BJ (cell line): ENCODE measurements at regions not wholly inside any gene's neighbourhood (a gene's known extent, or its start where the extent isn't known, plus 50 kb on each side); places are given as distances from the start of the nearest gene placed in this dataset.
"Not testable (repeated sequence)": the region's sequence is repeated elsewhere in the genome, so short reads cannot be mapped to it uniquely, and the experiment has no call there.

ENCODE experiments used
- CTCF ChIA-PET: fragments of 350-600 bp; formaldehyde crosslinking; extraction: SDS; loops from one replicate; lab custom pipeline; 2021; ENCODE audit warnings: antibody characterized with exemption, inconsistent platforms; lab: Yijun Ruan, JAX
- POLR2A ChIA-PET: fragments of 300-600 bp; sonication (Branson Sonifier 250); formaldehyde crosslinking; extraction: SDS; loops from one replicate; lab custom pipeline; 2021; ENCODE audit warnings: antibody characterized with exemption; lab: Charles Lee
- DNase-seq: peaks from one replicate; pipeline ENCODE4 v3.0.0-alpha.2; 2011; ENCODE audit warnings: low read depth
- H3K27me3 ChIP-seq: 2 replicates; pipeline ENCODE4 v1.6.0; 2011; ENCODE audit warnings: low read length; ENCODE audit not compliant: control insufficient read depth, insufficient read depth
- H3K36me3 ChIP-seq: 2 replicates; pipeline ENCODE4 v1.5.1; 2011; ENCODE audit warnings: low read length; ENCODE audit not compliant: control insufficient read depth, insufficient read depth
- H3K4me3 ChIP-seq: 2 replicates; pipeline ENCODE4 v1.5.1; 2011; ENCODE audit warnings: low read depth, mild to moderate bottlenecking, control low read depth, low read length
- CTCF ChIP-seq: IDR thresholded peaks from 2 replicates; pipeline ENCODE4 v1.5.1; 2011; ENCODE audit warnings: low read depth, mild to moderate bottlenecking, control low read depth, inconsistent platforms, low read length, moderate library complexity; ENCODE audit not compliant: insufficient read depth

GRCh38 chr1:194787001-194787400, 1600.6 kb upstream of the B3GALT2 start:
- TF ChIP-seq CTCF: no peak
- CTCF ChIA-PET: no interaction called here
- Histone ChIP-seq H3K36me3 (no peaks in the 10 kb centered on the region), H3K4me3 (no peak overlapping the region), H3K27me3 (no peaks in the 10 kb centered on the region)
- no peak for DNase-seq
- POLR2A ChIA-PET: no interaction called here

- DNase-seq: no peak
- ChIA-PET CTCF (no interaction called here), POLR2A (no interaction called here)
- Histone ChIP-seq H3K4me3 (no peak overlapping the region), H3K36me3 (no peaks in the 10 kb centered on the region), H3K27me3 (no peaks in the 10 kb centered on the region)
- no peak for TF ChIP-seq CTCF
Observed at GRCh38 chr1:194786027-194786426, 1599.6 kb upstream of the B3GALT2 start.

GRCh38 chr1:194776657-194777056, 1590.2 kb upstream of the B3GALT2 start:
- ChIA-PET POLR2A (no interaction called here), CTCF (no interaction called here)
- H3K36me3 ChIP-seq: no peaks in the 10 kb centered on the region
- TF ChIP-seq CTCF: no peak
- no peak for DNase-seq
- no peak overlapping the region for H3K4me3 ChIP-seq
- no peaks in the 10 kb centered on the region for H3K27me3 ChIP-seq

GRCh38 chr1:194774535-194774934, 1588.1 kb upstream of the B3GALT2 start:
- TF ChIP-seq CTCF: no peak
- ChIA-PET POLR2A (no interaction called here), CTCF (no interaction called here)
- H3K27me3 ChIP-seq: no peaks in the 10 kb centered on the region
- no peak overlapping the region for H3K4me3 ChIP-seq
- no peaks in the 10 kb centered on the region for H3K36me3 ChIP-seq
- no peak for DNase-seq

- Histone ChIP-seq H3K4me3 (no peak overlapping the region), H3K36me3 (no peaks in the 10 kb centered on the region), H3K27me3 (no peaks in the 10 kb centered on the region)
- CTCF ChIA-PET: no interaction called here
- no peak for TF ChIP-seq CTCF
- POLR2A ChIA-PET: no interaction called here
- no peak for DNase-seq
Observed at GRCh38 chr1:194755241-194755994, 1569.0 kb upstream of the B3GALT2 start.

- H3K36me3 ChIP-seq, H3K4me3 ChIP-seq, DNase-seq, CTCF ChIA-PET, POLR2A ChIA-PET, H3K27me3 ChIP-seq: not testable (repeated sequence)
Observed at GRCh38 chr1:194738843-194739242, 1552.4 kb upstream of the B3GALT2 start.
